Keratinocyte (primary cell): ENCODE measurements at regions not wholly inside any gene's neighbourhood (a gene's known extent, or its start where the extent isn't known, plus 50 kb on each side); places are given as distances from the start of the nearest gene placed in this dataset.

Source experiments
- DNase-seq: peaks from one replicate; pipeline ENCODE4 v3.0.0-alpha.2; 2011; ENCODE audit warnings: low read depth, missing footprints, low spot score
- FAIRE-seq: peaks from 2 replicates; lab custom pipeline; 2011; peaks lifted over from hg19 to GRCh38; lab: Jason Lieb, UNC
- H2AFZ ChIP-seq: 2 replicates; pipeline ENCODE4 v1.6.0; 2012; ENCODE audit warnings: low read length, control low read depth, inconsistent platforms; ENCODE audit not compliant: control insufficient read depth
- H3K27ac ChIP-seq: 2 replicates; pipeline ENCODE4 v1.5.1; 2011; ENCODE audit warnings: low read length; ENCODE audit not compliant: control insufficient read depth, insufficient read depth
- H3K27me3 ChIP-seq: 3 replicates; pipeline ENCODE4 v1.6.0; 2011; ENCODE audit warnings: low read length; ENCODE audit not compliant: control insufficient read depth, insufficient read depth; ENCODE audit errors: extremely low read depth
- H3K36me3 ChIP-seq, 2 experiments: 2 replicates in 1 of 2; 3 replicates in 1 of 2; pipeline ENCODE4 v1.5.1; 2011; ENCODE audit warnings: low read length in 2 of 2, mild to moderate bottlenecking in 1 of 2; ENCODE audit not compliant: control insufficient read depth in 2 of 2, insufficient read depth in 2 of 2; ENCODE audit errors: extremely low read depth in 1 of 2
- H3K4me1 ChIP-seq: 3 replicates; pipeline ENCODE4 v1.5.1; 2011; ENCODE audit warnings: low read length; ENCODE audit not compliant: control insufficient read depth, insufficient read depth; ENCODE audit errors: extremely low read depth
- H3K4me2 ChIP-seq: 3 replicates; pipeline ENCODE4 v1.6.0; 2011; ENCODE audit warnings: low read depth, low read length; ENCODE audit not compliant: control insufficient read depth, insufficient read depth; ENCODE audit errors: extremely low read depth
- H3K4me3 ChIP-seq, 3 experiments: fragments of 200-600 bp in 1 of 3; sonication (generic) in 1 of 3; 2 replicates in 2 of 3; 3 replicates in 1 of 3; pipeline ENCODE4 v1.5.1; 2011 to 2016; ENCODE audit warnings: low read length in 3 of 3, mild to moderate bottlenecking in 3 of 3, control low read depth in 2 of 3, inconsistent platforms in 1 of 3, low read depth in 1 of 3, mixed read lengths in 1 of 3, mixed run types in 1 of 3, moderate library complexity in 1 of 3; ENCODE audit not compliant: control insufficient read depth in 2 of 3, insufficient read depth in 2 of 3; ENCODE audit errors: extremely low read depth in 1 of 3
- H3K79me2 ChIP-seq: 2 replicates; pipeline ENCODE4 v1.6.0; 2012; ENCODE audit warnings: low read length; ENCODE audit not compliant: control insufficient read depth, insufficient read depth
- H3K9ac ChIP-seq: 3 replicates; pipeline ENCODE4 v1.6.0; 2011; ENCODE audit warnings: low read length; ENCODE audit not compliant: control insufficient read depth, insufficient read depth; ENCODE audit errors: extremely low read depth
- H3K9me1 ChIP-seq: 3 replicates; pipeline ENCODE4 v1.6.0; 2011; ENCODE audit warnings: low read length; ENCODE audit not compliant: control insufficient read depth, insufficient read depth; ENCODE audit errors: extremely low read depth
- H3K9me3 ChIP-seq: 2 replicates; pipeline ENCODE4 v1.5.1; 2012; ENCODE audit warnings: low read depth, low read length; ENCODE audit not compliant: control insufficient read depth
- H4K20me1 ChIP-seq: 3 replicates; pipeline ENCODE4 v1.6.0; 2011; ENCODE audit warnings: low read length; ENCODE audit not compliant: control insufficient read depth, insufficient read depth; ENCODE audit errors: extremely low read depth
- CTCF ChIP-seq, 3 experiments: IDR thresholded peaks in 1 of 3; conservative IDR thresholded peaks in 1 of 3; optimal IDR thresholded peaks in 1 of 3; 2 replicates in 2 of 3; 3 replicates in 1 of 3; pipeline versions ENCODE3 to v1.5.1; 2011; ENCODE audit warnings: low read length in 3 of 3, mild to moderate bottlenecking in 3 of 3, moderate library complexity in 2 of 3, control low read depth in 1 of 3, inconsistent platforms in 1 of 3; ENCODE audit not compliant: insufficient read depth in 2 of 3; ENCODE audit errors: extremely low read depth in 1 of 3
- EZH2 ChIP-seq: IDR thresholded peaks from one replicate; pipeline ENCODE4 v1.6.1; 2012; ENCODE audit warnings: inconsistent platforms, mild to moderate bottlenecking, low read length, moderate library complexity
- dilution Hi-C: fragments of 300-500 bp; cut with MboI; formaldehyde crosslinking; loops from one replicate; pipeline ENCODE4 v1.7.0; 2020; ENCODE audit warnings: low sequenced_read_pairs; ENCODE audit not compliant: extremely low pct_ligation_motif_present

- H3K4me3 ChIP-seq = no peak overlapping the region
- TF ChIP-seq CTCF (optimal IDR thresholded peaks at IDR 0.05 in 1 of 3, IDR thresholded peaks at IDR 0.05 in 1 of 3, conservative IDR thresholded peaks at IDR 0.05 in 1 of 3; ENCODE audit: extremely low read depth in 1 of 3, insufficient read depth in 2 of 3, low read length in 3 of 3) (no peak), EZH2 (no peak)
- no peaks in the 10 kb centered on the region for H3K27me3 ChIP-seq
- FAIRE-seq (no peak), DNase-seq (no peak)
- H3K9me3 ChIP-seq = no peaks in the 10 kb centered on the region
- no peaks in the 10 kb centered on the region for H4K20me1 ChIP-seq
- no peak overlapping the region for H3K4me2 ChIP-seq
- no peak overlapping the region for H2AFZ ChIP-seq
- H3K27ac ChIP-seq = no peak overlapping the region
- H3K9ac ChIP-seq = no peak overlapping the region
- no peaks in the 10 kb centered on the region for H3K9me1 ChIP-seq
- H3K4me1 ChIP-seq = no peaks in the 10 kb centered on the region
- dilution Hi-C loops = no loop called here
- H3K36me3 ChIP-seq = no peaks in the 10 kb centered on the region
- no peaks in the 10 kb centered on the region for H3K79me2 ChIP-seq
These were observed 495.2 kb upstream of the TBL1XR1 start for GRCh38 chr3:177692304-177692975.

- no peaks in the 10 kb centered on the region for H3K9me1 ChIP-seq
- no peaks in the 10 kb centered on the region for H3K9me3 ChIP-seq
- H3K4me3 ChIP-seq = no peak overlapping the region
- no peak overlapping the region for H3K4me2 ChIP-seq
- H3K4me1 ChIP-seq = no peaks in the 10 kb centered on the region
- no peak overlapping the region for H3K27ac ChIP-seq
- dilution Hi-C loops = no loop called here
- TF ChIP-seq CTCF (optimal IDR thresholded peaks at IDR 0.05 in 1 of 3, IDR thresholded peaks at IDR 0.05 in 1 of 3, conservative IDR thresholded peaks at IDR 0.05 in 1 of 3; ENCODE audit: extremely low read depth in 1 of 3, insufficient read depth in 2 of 3, low read length in 3 of 3) = no peak
- TF ChIP-seq EZH2 = no peak
- no peaks in the 10 kb centered on the region for H4K20me1 ChIP-seq
- H3K36me3 ChIP-seq = no peaks in the 10 kb centered on the region
- no peaks in the 10 kb centered on the region for H3K79me2 ChIP-seq
- no peak overlapping the region for H2AFZ ChIP-seq
- no peaks in the 10 kb centered on the region for H3K27me3 ChIP-seq
- DNase-seq = no peak
- H3K9ac ChIP-seq = no peak overlapping the region
- no peak for FAIRE-seq
These were observed 496.5 kb upstream of the TBL1XR1 start for GRCh38 chr3:177693616-177694264.
